NAMALWA (cell line): ENCODE measurements at regions not wholly inside any gene's neighbourhood (a gene's known extent, or its start where the extent isn't known, plus 50 kb on each side); places are given as distances from the start of the nearest gene placed in this dataset.
"Not testable (repeated sequence)": the region's sequence is repeated elsewhere in the genome, so short reads cannot be mapped to it uniquely, and the experiment has no call there.

Experiments used
- DNase-seq: peaks from one replicate; pipeline ENCODE4 v3.0.0-alpha.2; 2015; ENCODE audit warnings: low spot score

DNA sequence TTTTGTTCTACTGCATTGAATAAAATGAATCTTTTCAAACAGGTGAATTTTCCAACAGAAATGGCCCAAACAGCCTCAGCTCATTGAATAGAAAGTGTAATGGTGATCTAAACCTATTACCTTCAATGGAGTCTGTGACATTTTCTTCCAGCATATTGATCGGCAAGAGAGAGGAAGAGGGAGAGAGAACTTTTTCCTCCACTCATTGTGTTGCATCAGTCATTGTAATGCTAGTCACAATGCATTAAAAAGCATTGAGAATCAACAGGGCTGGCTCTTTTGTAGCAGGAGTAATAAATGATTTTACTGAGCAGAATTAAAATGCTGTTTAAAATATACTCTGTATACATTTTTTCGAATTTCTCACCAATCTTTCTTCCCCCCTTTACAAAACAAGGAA is 1794.5 kb upstream of the CELF4 start:
- no peak for DNase-seq

DNA sequence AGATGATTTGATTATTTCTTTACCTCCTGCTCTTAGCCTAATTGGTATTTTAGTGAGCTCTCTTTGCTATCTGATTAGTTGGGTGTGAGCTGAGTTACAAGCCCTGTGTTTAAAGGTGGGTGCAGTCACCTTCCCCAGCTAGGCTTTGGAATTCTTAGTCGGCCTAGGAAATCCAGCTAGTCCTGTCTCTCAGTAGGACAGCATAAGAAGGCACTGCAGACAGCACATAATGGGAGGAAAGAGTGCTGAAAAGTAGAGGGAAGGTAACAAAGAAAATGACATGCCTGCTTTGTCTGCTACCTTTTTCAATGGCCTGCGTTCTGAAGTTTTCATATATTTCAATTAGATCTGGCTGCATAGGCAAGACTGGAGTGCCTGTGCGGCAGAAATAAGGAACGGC is 1794.0 kb upstream of the CELF4 start:
- no peak for DNase-seq

- no peak for DNase-seq
Measured at GRCh38 chr18:39350945-39351344, 1785.3 kb upstream of the CELF4 start.

DNA sequence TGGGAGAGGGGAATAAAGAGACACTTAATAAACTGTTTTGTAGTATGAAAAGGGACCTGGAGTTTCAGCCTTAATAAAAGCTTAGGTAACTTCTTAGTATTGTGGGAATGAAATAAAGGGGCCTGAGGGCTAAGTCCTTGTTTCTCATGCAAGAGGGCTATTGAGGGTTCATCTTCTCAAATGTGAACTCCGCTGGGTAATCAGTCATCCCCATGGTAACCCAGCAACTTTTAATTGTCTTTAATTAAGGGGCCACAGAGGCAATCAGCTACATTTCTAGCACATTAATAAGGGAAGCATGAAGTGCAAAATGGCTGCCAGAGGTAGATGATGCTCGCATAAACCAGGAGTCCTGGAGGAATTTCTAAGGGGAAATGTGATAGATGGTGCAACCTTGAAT is 1784.2 kb upstream of the CELF4 start:
- no peak for DNase-seq

DNA sequence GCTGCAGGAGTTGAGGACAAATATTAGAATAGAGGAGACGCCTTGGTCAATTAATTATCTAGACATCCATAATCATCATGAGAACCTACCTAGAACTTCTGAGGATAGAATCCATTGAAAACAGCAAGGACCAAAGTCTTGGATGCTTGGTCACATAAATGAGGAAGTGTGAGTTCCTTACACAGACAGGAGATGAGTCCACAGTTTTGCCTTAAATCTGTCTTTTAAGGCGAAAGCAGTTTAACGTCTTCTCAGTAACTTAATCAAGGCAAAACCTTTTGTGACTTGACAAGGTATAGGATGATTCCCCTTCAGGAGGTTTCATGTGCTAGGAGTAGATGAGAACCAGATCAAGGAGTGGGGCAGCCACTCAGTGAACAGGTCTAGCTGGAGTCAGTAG is 1783.2 kb upstream of the CELF4 start:
- no peak for DNase-seq

DNA sequence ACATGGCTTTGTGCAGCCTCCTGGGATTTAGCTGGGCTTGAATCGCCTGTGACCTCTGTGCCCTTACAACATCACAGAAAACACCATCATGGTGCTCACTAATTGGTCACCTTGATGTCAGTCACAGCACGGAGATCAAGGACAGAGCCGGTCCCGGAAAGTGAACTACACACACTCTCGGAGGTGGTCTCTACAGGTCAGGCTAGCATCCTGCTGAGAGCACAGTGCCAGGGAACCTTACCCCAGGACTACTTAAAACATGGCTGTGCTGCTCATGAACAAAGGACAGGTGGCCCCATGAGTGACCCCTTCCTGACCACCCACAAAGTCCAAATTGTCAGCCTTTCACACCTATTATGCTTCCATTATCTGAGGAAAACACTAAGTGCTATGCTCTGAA is 1782.1 kb upstream of the CELF4 start:
- DNase-seq, result no peak

DNA sequence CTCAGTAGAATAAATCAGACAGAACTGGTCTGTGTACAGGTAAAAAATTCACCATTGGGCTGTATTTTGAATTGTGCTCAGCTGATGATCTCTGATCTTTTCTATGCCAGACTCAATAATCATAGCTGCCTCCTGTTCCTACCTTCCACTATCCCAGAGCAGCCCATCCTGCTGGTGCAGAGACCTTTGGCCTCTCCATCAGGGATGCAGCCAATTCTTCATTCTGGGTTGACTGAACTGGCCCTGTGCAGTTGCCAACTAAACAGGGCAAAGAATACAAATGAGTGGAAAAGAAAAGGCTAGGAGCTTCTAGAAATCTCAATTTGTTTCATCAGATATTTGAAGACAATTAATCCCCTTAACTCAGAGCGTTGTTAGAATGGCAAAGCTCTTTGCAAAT is 1781.3 kb upstream of the CELF4 start:
- no peak for DNase-seq

DNA sequence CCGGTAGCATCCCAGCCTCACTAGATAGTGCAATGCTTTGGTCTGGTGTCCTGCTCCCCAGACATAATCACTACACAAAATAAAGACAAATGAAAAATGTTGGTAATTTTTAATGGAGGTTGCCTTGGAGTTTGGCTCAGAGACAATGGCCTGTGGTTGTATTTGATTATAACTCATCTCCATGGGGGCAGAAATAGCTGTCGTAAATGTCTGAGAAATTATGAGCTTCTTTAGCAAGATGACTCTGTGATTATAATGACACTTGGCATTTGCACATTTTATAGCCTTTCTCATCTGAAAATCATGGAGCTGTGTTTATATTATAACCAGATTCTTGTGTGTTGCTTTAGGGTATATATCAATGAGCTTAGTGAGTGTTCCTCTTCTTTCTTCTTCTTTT is 1779.7 kb upstream of the CELF4 start:
- DNase-seq, result no peak

GRCh38 chr18:39344487-39344886 is 1778.9 kb upstream of the CELF4 start:
- no peak for DNase-seq

DNA sequence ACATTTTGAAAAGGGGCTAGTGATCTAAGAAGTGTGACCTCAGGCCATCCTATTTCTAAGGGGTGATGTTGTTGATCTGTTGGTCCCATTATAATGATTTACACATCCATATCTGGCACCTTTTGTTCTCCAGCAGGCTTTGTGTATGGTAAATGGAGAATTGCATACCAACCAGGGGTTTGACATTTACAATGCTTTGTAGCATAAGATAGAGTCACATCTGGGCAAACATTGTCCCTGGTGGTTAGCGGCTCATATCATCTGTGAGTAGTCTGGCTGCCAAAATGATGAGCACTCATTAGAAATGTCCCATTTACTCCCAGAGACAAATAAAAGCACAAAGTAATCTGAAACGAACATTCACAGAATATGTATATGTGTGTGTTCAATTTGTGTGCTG is 1775.5 kb upstream of the CELF4 start:
- DNase-seq, result no peak

DNA sequence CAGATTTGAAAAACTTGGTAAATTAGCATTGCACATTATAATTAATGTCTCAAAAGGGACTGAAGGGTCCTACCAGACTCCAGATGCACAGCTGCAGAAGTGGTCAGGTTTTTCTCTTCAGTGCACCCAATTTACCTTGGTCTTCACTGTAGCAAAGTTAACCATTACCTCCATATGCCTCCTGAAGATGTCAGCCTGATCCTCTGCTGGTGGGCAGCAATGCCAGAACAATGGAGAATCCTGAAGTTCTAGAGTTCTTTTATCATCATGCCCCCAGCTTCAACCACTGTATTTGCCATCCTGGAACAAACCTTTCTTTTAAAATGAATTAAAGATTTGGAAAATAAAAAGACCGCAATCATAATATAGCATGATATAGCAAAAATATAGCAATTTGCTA is 1774.8 kb upstream of the CELF4 start:
- DNase-seq, result no peak

GRCh38 chr18:39329496-39330275 is 1764.1 kb upstream of the CELF4 start:
- DNase-seq, result no peak

- no peak for DNase-seq
Measured at GRCh38 chr18:39326772-39327171, 1761.2 kb upstream of the CELF4 start.

DNA sequence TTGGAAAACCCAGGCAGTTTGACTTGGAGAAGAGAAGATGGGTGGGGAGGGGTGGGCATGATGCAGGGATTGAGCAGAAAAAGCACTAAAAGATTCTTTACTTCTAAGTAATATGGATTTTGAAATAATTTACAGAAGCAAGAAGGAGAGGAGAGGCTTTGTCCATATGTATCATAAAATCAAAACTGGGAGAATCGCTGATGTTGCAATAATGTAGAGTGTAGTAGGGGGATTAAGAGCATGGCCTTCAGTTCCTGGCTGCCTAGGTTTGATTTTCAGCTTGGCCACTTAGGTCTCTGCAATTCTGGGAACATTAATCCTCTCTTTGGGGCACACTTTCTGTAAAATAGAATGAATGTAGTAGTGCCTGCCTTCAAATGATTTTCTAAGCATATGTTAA is 1760.4 kb upstream of the CELF4 start:
- no peak for DNase-seq

DNA sequence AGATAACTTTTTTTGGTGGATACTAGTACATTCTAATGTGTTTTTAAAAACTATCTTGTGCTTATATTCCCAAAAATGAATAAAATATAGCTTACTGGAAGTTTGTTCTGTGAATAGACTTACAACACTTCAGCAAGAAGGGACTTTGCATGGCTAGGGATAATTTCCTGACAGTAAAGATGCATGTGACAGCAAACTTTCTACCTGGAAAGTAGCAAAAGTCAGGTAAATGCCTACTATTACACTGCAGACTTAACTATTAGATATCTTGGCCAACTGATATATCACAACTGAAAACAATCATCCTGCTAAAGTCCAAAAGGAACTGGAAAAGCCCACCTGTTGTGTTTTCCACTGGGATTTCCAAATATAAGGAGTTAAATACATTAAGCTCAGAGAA is 1753.5 kb upstream of the CELF4 start:
- no peak for DNase-seq

GRCh38 chr18:39318462-39318861 is 1752.9 kb upstream of the CELF4 start:
- no peak for DNase-seq

DNA sequence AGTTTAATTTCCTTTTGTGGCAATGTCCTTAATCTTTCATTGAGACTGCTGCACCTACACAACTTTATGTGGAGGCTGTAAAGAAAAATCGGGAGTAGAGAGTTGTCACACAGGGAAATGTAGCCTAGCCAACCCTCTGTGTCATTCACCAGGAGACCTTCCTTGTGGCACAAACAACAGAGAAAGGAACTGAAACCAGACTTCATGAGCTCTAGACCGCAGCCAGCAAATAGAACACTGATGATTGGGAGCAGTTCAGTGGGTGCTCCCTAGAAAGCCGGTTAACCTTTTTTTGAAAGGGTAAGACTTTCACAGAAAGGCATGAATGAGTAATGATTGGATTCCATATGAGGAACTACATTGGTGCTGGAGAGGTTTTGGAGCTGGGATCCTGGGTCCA is 1752.4 kb upstream of the CELF4 start:
- no peak for DNase-seq

DNA sequence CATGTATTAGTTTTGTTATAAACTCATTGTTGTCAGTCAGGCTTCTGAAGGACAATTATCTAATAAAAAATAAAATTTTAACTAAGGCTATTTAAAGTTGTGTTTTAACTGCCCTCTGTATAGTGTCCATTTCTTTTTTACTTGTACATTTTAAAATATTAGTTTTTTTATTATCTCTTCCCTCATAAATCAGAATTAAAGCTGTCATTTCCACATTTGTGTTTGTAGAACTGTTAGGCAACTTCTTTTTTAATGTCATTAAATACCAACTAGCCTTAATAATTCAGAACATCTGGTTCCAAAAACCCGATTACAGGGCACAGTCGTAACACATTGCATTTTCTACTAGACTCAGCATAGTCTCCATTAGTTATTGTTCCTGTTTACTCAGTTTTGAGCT is 1749.0 kb upstream of the CELF4 start:
- DNase-seq, result no peak

DNA sequence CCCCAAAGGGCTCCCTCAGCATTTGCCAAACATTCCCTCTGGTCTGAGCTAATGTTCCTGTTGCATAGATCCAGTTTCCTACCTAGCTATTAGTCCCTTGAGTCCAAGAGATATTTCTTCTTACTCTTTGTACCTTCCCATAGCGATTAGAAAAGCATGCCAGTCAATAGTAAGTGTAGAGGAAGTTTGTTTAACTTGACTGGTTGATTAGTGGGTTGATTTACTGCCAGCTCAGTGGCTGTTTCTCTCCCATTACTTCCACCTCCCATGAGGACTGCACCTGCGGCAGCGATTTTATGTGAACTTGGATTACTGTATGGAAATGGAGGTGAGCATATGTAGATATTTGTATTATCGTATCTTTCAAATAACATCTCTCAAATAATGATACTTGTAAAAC is 1748.4 kb upstream of the CELF4 start:
- DNase-seq, result no peak

DNA sequence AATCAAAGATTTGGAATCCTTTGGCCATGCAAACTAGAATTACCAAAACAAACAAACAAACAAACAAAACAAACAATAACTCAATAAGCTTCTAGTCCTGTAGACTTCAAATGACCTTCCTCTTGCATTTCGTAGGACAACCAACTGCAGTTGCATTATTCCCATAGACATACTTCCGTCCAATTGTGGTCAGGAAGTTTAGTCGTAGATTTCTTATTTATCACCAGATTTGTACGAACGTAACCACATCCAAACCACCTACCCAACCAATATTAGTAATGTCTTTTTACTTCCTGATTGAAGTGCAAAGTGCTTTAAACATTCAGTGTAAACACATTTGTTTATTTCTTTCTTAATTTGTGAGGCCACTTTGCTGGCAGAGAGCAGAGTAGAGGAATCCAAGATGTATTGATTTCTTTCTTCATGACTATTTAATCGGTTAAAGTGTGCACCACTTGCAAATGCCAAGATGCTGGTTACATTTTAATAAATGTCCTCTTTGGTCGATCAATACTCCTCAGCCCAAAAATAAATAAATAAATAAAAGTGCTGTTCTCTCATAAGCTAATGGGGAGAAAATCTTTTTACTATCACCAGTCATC is 1745.6 kb upstream of the CELF4 start:
- DNase-seq, result no peak

- DNase-seq, result not testable (repeated sequence)
Measured at GRCh38 chr18:39308931-39309521, 1743.4 kb upstream of the CELF4 start.

DNA sequence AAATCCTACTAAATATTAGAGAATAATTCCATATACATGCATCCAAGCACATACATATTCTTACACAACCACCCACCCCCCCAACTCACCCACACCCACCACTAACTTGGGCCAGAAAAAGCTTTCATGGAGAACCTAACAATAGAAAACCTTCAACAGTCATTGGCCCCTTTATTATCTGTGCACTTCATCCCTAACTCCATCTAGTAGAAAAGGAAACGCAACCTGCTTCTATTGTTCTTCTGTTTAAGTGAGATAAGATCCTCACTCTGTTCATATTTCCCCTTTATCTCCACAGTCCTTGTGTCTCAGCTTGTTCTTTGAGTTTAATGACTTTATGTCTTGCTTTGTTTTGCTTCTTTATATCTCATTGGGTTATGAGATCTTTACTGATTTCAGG is 1740.2 kb upstream of the CELF4 start:
- no peak for DNase-seq

DNA sequence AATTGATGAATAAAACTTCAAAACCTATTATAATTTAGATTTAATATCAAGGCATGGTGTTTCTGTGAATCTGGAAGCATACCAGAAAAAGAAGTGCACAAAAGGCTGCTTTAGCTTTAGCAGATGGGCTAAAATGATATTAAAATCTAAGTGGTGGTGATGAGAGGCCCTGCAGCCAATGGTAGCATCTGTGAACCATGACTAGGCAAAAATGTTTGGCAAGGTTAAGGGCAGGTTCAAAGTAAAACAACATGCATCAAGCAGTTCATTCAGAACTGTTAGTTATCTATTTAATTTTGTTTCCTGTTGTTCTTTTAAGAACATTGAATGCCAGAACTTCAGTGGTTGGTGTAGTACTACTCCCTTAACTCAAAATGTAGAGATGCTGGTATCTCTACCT is 1736.9 kb upstream of the CELF4 start:
- no peak for DNase-seq

DNA sequence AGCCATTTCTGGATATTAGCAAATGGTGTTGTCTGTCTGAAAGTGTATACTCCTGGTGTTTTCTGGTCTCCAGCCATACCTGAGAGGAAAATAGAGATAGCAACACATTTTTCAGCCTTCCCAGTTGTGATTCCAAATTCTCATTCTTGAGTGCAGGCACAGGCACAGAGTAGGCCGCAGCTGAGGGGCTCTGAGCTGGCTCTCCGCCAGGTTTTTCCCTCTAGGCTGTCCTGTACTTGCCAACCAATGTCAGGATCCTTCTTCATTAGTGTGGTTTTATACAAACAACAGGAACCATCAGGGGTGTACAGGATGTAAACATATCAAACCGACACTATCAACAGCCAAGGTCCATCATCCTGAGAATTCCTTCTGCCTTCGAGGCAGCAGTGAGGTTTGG is 1733.6 kb upstream of the CELF4 start:
- DNase-seq, result no peak
